CD4-positive, alpha-beta T cell (primary cell): ENCODE measurements at regions not wholly inside any gene's neighbourhood (a gene's known extent, or its start where the extent isn't known, plus 50 kb on each side); places are given as distances from the start of the nearest gene placed in this dataset.

ENCODE experiments used
- ATAC-seq: fragments of 200-7000 bp; cut with Tn5 transposase; one replicate; pipeline ENCODE4 v1.10.0; 2022; ENCODE audit warnings: mild to moderate bottlenecking; ENCODE audit not compliant: poor library complexity
- CTCF ChIA-PET: fragments of 350-600 bp; sonication (Branson Sonifier 250); formaldehyde crosslinking; loops from one replicate; lab custom pipeline; 2021; ENCODE audit warnings: antibody characterized with exemption, inconsistent platforms; lab: Charles Lee
- POLR2A ChIA-PET: fragments of 350-600 bp; sonication (Branson Sonifier 250); formaldehyde crosslinking; loops from one replicate; lab custom pipeline; 2021; ENCODE audit warnings: antibody characterized with exemption, inconsistent platforms; lab: Charles Lee
- DNase-seq, 14 experiments: peaks; one replicate each; pipeline ENCODE4 v3.0.0-alpha.2; 2013 to 2020; ENCODE audit warnings: mixed read lengths in 2 of 14
- H3K27ac ChIP-seq, 2 donors: one replicate each; pipeline versions ENCODE4 v1.5.1 to v1.7.0; 2013; ENCODE audit warnings: low read length in 2 of 2, low read depth in 1 of 2, mild to moderate bottlenecking in 1 of 2
- H3K27me3 ChIP-seq, 2 experiments: 1 replicate in 1 of 2; 2 replicates in 1 of 2; pipeline versions ENCODE4 v1.6.1 to v1.7.0; 2013; ENCODE audit warnings: low read length in 2 of 2, control low read depth in 1 of 2, mild to moderate bottlenecking in 1 of 2, moderate library complexity in 1 of 2; ENCODE audit not compliant: insufficient read depth in 2 of 2, control insufficient read depth in 1 of 2
- H3K36me3 ChIP-seq: one replicate; pipeline ENCODE4 v1.6.1; 2013; ENCODE audit warnings: low read length, control low read depth; ENCODE audit not compliant: insufficient read depth
- H3K4me1 ChIP-seq: one replicate; pipeline ENCODE4 v1.6.1; 2013; ENCODE audit warnings: low read length, control low read depth; ENCODE audit not compliant: insufficient read depth
- H3K4me3 ChIP-seq: one replicate; pipeline ENCODE4 v1.5.1; 2013; ENCODE audit warnings: mild to moderate bottlenecking, low read length, moderate library complexity
- H3K9me3 ChIP-seq, 2 experiments: 1 replicate in 1 of 2; 2 replicates in 1 of 2; pipeline versions ENCODE4 v1.6.1 to v1.7.0; 2013; ENCODE audit warnings: low read length in 2 of 2, mild to moderate bottlenecking in 2 of 2, control low read depth in 1 of 2, moderate library complexity in 1 of 2; ENCODE audit not compliant: control insufficient read depth in 1 of 2, insufficient read depth in 1 of 2
- H3K27ac Mint-ChIP-seq: one replicate; pipeline ENCODE4 v1.8.0; 2020; ENCODE audit warnings: mixed read lengths
- H3K27me3 Mint-ChIP-seq: one replicate; pipeline ENCODE4 v1.8.0; 2021; ENCODE audit warnings: mixed read lengths
- H3K36me3 Mint-ChIP-seq: one replicate; pipeline ENCODE4 v1.8.0; 2021; ENCODE audit warnings: low read depth, mixed read lengths
- H3K4me1 Mint-ChIP-seq: one replicate; pipeline ENCODE4 v1.8.0; 2021; ENCODE audit warnings: low read depth, mixed read lengths
- H3K4me3 Mint-ChIP-seq: one replicate; pipeline ENCODE4 v1.8.0; 2020; ENCODE audit warnings: mild to moderate bottlenecking, mixed read lengths
- H3K9me3 Mint-ChIP-seq: one replicate; pipeline ENCODE4 v1.8.0; 2020; ENCODE audit warnings: mixed read lengths
- intact Hi-C, 2 experiments: fragments of 100-400 bp; cut with DNase I in 1 of 2; cut with micrococcal nuclease in 1 of 2; formaldehyde crosslinking; loops; one replicate each; pipeline versions ENCODE4 v1.15.1 to v1.9.0; 2023 to 2025; cut with DNase I, micrococcal nuclease
- TF ChIP-seq, protein P1 (sequence below): fragments of 200-600 bp; IDR thresholded peaks from one replicate; pipeline ENCODE4 v1.8.0; 2022; ENCODE audit warnings: antibody characterized with exemption, mild to moderate bottlenecking

DNA sequence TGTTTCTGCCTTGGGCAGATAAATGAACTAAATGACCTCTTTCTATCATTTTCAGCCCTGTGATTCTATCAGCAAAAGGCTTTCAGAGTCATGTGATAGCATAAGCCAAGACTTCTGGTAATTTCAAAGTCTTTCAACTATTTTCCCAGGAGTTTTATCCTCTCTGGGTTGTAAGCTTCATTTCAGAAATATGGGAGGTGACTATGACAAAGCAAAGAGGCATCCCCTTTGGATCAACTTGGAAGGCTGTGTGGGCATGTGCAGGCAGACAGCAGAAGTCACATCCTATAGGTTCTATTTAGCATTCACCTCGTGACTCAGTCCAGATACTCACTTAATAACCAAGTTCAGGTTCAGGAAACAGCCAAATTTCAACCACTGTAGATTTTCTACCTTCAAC is 149.0 kb upstream of the FST start:
- TF ChIP-seq, protein P1, sequence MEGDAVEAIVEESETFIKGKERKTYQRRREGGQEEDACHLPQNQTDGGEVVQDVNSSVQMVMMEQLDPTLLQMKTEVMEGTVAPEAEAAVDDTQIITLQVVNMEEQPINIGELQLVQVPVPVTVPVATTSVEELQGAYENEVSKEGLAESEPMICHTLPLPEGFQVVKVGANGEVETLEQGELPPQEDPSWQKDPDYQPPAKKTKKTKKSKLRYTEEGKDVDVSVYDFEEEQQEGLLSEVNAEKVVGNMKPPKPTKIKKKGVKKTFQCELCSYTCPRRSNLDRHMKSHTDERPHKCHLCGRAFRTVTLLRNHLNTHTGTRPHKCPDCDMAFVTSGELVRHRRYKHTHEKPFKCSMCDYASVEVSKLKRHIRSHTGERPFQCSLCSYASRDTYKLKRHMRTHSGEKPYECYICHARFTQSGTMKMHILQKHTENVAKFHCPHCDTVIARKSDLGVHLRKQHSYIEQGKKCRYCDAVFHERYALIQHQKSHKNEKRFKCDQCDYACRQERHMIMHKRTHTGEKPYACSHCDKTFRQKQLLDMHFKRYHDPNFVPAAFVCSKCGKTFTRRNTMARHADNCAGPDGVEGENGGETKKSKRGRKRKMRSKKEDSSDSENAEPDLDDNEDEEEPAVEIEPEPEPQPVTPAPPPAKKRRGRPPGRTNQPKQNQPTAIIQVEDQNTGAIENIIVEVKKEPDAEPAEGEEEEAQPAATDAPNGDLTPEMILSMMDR, result no peak

DNA sequence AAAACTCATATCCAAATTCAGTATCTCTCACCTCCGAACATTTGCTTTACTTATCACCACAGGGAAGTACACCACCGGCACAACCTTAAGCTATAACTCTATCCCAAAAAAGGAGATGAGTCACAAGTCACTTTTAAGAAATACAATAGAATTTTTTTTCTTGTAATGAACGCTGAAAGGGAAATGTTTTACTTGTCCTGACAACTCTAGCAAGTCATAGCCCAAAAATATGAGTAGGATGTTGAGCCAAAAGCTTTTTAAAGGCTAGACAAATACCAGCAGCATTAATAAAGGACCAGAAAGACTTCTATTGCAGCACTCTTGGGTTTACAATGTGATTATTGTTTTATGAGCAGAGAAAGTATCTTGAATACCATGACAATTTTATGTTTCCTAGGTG is 147.3 kb upstream of the FST start:
- H3K4me1 Mint-ChIP-seq, result no peaks in the 10 kb centered on the region
- H3K27ac ChIP-seq, result no peak overlapping the region
- TF ChIP-seq, protein P1, result no peak
- H3K9me3 Mint-ChIP-seq, result peaks cover 2% of the 10 kb centered on the region
- H3K27me3 ChIP-seq, result no peaks in the 10 kb centered on the region
- H3K27ac Mint-ChIP-seq, result no peak overlapping the region
- H3K36me3 ChIP-seq, result no peaks in the 10 kb centered on the region
- H3K4me3 ChIP-seq, result no peak overlapping the region
- H3K4me1 ChIP-seq, result no peaks in the 10 kb centered on the region
- intact Hi-C loops, result no loop called here
- POLR2A ChIA-PET, result no interaction called here
- H3K4me3 Mint-ChIP-seq, result no peak overlapping the region
- ATAC-seq, result no peak
- DNase-seq, result no peak
- H3K36me3 Mint-ChIP-seq, result no peaks in the 10 kb centered on the region
- peaks cover 21% of the 10 kb centered on the region for H3K27me3 Mint-ChIP-seq
- CTCF ChIA-PET, result no interaction called here
- no peaks in the 10 kb centered on the region for H3K9me3 ChIP-seq

More for the DNA sequence above, 149.0 kb upstream of the FST start:
- ATAC-seq (no peak), DNase-seq (no peak)
- no peak overlapping the region for H3K27ac Mint-ChIP-seq
- no peaks in the 10 kb centered on the region for H3K27me3 ChIP-seq
- no peak overlapping the region for H3K4me3 ChIP-seq
- H3K4me1 ChIP-seq, result no peaks in the 10 kb centered on the region
- POLR2A ChIA-PET, result no interaction called here
- intact Hi-C loops, result no loop called here
- no peaks in the 10 kb centered on the region for H3K36me3 ChIP-seq
- no peaks in the 10 kb centered on the region for H3K9me3 ChIP-seq
- H3K27me3 Mint-ChIP-seq, result peaks cover 21% of the 10 kb centered on the region
- H3K36me3 Mint-ChIP-seq, result no peaks in the 10 kb centered on the region
- H3K4me1 Mint-ChIP-seq, result no peaks in the 10 kb centered on the region
- no peak overlapping the region for H3K27ac ChIP-seq
- CTCF ChIA-PET, result no interaction called here
- H3K4me3 Mint-ChIP-seq, result no peak overlapping the region
- peaks cover 2% of the 10 kb centered on the region for H3K9me3 Mint-ChIP-seq

DNA sequence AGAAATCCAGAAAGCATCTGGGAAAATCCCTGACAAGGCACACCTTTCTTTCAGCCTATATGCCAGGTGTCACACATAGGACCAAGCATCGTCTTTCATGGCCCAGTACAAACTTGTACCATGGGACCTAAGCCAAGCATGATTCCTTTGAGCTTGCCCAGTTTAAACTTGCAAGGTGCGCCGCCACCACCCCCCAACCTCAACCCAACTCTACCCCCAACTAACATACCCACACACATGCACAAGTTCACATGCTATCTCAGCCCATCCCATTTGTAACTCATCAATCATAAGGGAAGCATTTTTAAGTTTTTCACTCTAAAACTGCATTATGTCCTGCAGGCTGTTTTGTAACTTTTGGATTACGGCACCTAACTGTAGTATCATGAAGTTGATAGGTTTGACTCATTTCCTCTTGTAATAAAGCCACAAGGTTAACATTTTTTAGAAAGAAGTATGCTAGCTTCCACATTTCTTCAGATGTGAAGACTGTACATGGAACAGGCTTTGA is 145.9 kb upstream of the FST start:
- H3K4me3 Mint-ChIP-seq, result no peak overlapping the region
- POLR2A ChIA-PET, result no interaction called here

More for the DNA sequence above, 145.9 kb upstream of the FST start:
- Mint-ChIP-seq H3K4me1 (no peaks in the 10 kb centered on the region), H3K27me3 (peaks cover 21% of the 10 kb centered on the region), H3K27ac (no peak overlapping the region), H3K36me3 (no peaks in the 10 kb centered on the region), H3K9me3 (peaks cover 2% of the 10 kb centered on the region)
- no peaks in the 10 kb centered on the region for H3K4me1 ChIP-seq
- CTCF ChIA-PET, result no interaction called here
- no peaks in the 10 kb centered on the region for H3K9me3 ChIP-seq
- H3K36me3 ChIP-seq, result no peaks in the 10 kb centered on the region
- H3K27ac ChIP-seq, result no peak overlapping the region
- TF ChIP-seq, protein P1, result no peak
- H3K4me3 ChIP-seq, result no peak overlapping the region
- DNase-seq (no peak), ATAC-seq (no peak)
- no peaks in the 10 kb centered on the region for H3K27me3 ChIP-seq
- intact Hi-C loops, result no loop called here
